Osteoblast (primary cell): ENCODE measurements at regions not wholly inside any gene's neighbourhood (a gene's known extent, or its start where the extent isn't known, plus 50 kb on each side); places are given as distances from the start of the nearest gene placed in this dataset.

Experiments used
- DNase-seq: peaks from one replicate; pipeline ENCODE4 v3.0.0; 2011; ENCODE audit warnings: low spot score, mixed read lengths; ENCODE audit not compliant: insufficient read length; ENCODE audit errors: missing footprints
- H2AFZ ChIP-seq: 2 replicates; pipeline ENCODE4 v1.6.0; 2011; ENCODE audit warnings: mild to moderate bottlenecking, low read length
- H3K27ac ChIP-seq: 2 replicates; pipeline ENCODE4 v1.5.1; 2011; ENCODE audit warnings: mild to moderate bottlenecking, low read depth, low read length, moderate library complexity
- H3K27me3 ChIP-seq: 2 replicates; pipeline ENCODE4 v1.6.0; 2012; ENCODE audit warnings: mild to moderate bottlenecking, control low read depth, inconsistent platforms, low read length, moderate library complexity; ENCODE audit not compliant: insufficient read depth
- H3K36me3 ChIP-seq: 2 replicates; pipeline ENCODE4 v1.5.1; 2011; ENCODE audit warnings: mild to moderate bottlenecking, low read length, control low read depth, moderate library complexity; ENCODE audit not compliant: insufficient read depth
- H3K4me1 ChIP-seq: 2 replicates; pipeline ENCODE4 v1.5.1; 2011; ENCODE audit warnings: mild to moderate bottlenecking, low read length, control low read depth, moderate library complexity; ENCODE audit not compliant: insufficient read depth
- H3K4me2 ChIP-seq: 2 replicates; pipeline ENCODE4 v1.6.0; 2011; ENCODE audit warnings: mild to moderate bottlenecking, low read length; ENCODE audit not compliant: insufficient read depth
- H3K4me3 ChIP-seq: fragments of 200-600 bp; sonication (generic); 3 replicates; pipeline ENCODE4 v1.5.1; 2012; ENCODE audit warnings: mild to moderate bottlenecking, low read length, inconsistent platforms; ENCODE audit not compliant: insufficient read depth
- H3K79me2 ChIP-seq: 2 replicates; pipeline ENCODE4 v1.6.0; 2012; ENCODE audit warnings: mild to moderate bottlenecking, low read length, control low read depth, inconsistent platforms; ENCODE audit not compliant: insufficient read depth
- H3K9me3 ChIP-seq: 2 replicates; pipeline ENCODE4 v1.5.1; 2011; ENCODE audit warnings: low read depth, low read length, control low read depth
- H4K20me1 ChIP-seq: 2 replicates; pipeline ENCODE4 v1.6.0; 2012; ENCODE audit warnings: mild to moderate bottlenecking, low read length, control low read depth; ENCODE audit not compliant: insufficient read depth
- CTCF ChIP-seq: IDR thresholded peaks from 2 replicates; pipeline ENCODE4 v1.5.1; 2011; ENCODE audit warnings: mild to moderate bottlenecking, low read depth, low read length, moderate library complexity; ENCODE audit errors: extremely low read depth

- TF ChIP-seq CTCF: no peak
- no peaks in the 10 kb centered on the region for H3K36me3 ChIP-seq
- DNase-seq: no peak
- H3K4me2 ChIP-seq: no peak overlapping the region
- H2AFZ ChIP-seq: no peak overlapping the region
- H3K27ac ChIP-seq: no peak overlapping the region
- no peaks in the 10 kb centered on the region for H3K27me3 ChIP-seq
- no peaks in the 10 kb centered on the region for H3K79me2 ChIP-seq
- no peaks in the 10 kb centered on the region for H4K20me1 ChIP-seq
- H3K9me3 ChIP-seq: no peaks in the 10 kb centered on the region
- no peak overlapping the region for H3K4me3 ChIP-seq
- no peaks in the 10 kb centered on the region for H3K4me1 ChIP-seq
Measured at GRCh38 chrX:16002185-16002584, 121.2 kb upstream of the GRPR start.

- Histone ChIP-seq H3K27me3 (no peaks in the 10 kb centered on the region), H3K4me2 (no peak overlapping the region), H3K79me2 (no peaks in the 10 kb centered on the region), H3K36me3 (no peaks in the 10 kb centered on the region), H4K20me1 (no peaks in the 10 kb centered on the region), H3K4me1 (no peaks in the 10 kb centered on the region), H3K4me3 (no peak overlapping the region), H2AFZ (no peak overlapping the region), H3K27ac (no peak overlapping the region), H3K9me3 (no peaks in the 10 kb centered on the region)
- DNase-seq: no peak
- TF ChIP-seq CTCF: no peak
Measured at GRCh38 chrX:15998350-15998749, 125.0 kb upstream of the GRPR start.

GRCh38 chrX:15989716-15990115 is 133.6 kb upstream of the GRPR start:
- Histone ChIP-seq H3K79me2 (no peaks in the 10 kb centered on the region), H3K4me3 (no peak overlapping the region), H4K20me1 (no peaks in the 10 kb centered on the region), H3K27ac (no peak overlapping the region), H3K9me3 (no peaks in the 10 kb centered on the region), H3K4me1 (peaks cover 7% of the 10 kb centered on the region), H3K4me2 (no peak overlapping the region), H3K36me3 (no peaks in the 10 kb centered on the region), H3K27me3 (no peaks in the 10 kb centered on the region), H2AFZ (peak overlapping the region; percentile 53)
- TF ChIP-seq CTCF: no peak
- DNase-seq: no peak

- Histone ChIP-seq H3K36me3 (no peaks in the 10 kb centered on the region), H3K27me3 (no peaks in the 10 kb centered on the region), H3K79me2 (no peaks in the 10 kb centered on the region), H3K4me3 (no peak overlapping the region), H2AFZ (peak overlapping the region; percentile 42), H3K4me2 (no peak overlapping the region), H4K20me1 (no peaks in the 10 kb centered on the region), H3K4me1 (peaks cover 7% of the 10 kb centered on the region), H3K27ac (no peak overlapping the region), H3K9me3 (no peaks in the 10 kb centered on the region)
- peak; percentile 63 for DNase-seq
- no peak for TF ChIP-seq CTCF
Measured at GRCh38 chrX:15988661-15989603, 134.3 kb upstream of the AP1S2 start.
